Kidney epithelial cell (primary cell): ENCODE measurements at regions not wholly inside any gene's neighbourhood (a gene's known extent, or its start where the extent isn't known, plus 50 kb on each side); places are given as distances from the start of the nearest gene placed in this dataset.

Experiments
- DNase-seq: peaks from one replicate; pipeline ENCODE4 v3.0.0-alpha.2; 2010; ENCODE audit warnings: low read depth
- H3K27me3 ChIP-seq: 2 replicates; pipeline ENCODE4 v1.6.0; 2011; ENCODE audit warnings: low read length; ENCODE audit not compliant: control insufficient read depth, insufficient read depth
- H3K36me3 ChIP-seq: 2 replicates; pipeline ENCODE4 v1.5.1; 2011; ENCODE audit warnings: low read length; ENCODE audit not compliant: control insufficient read depth, insufficient read depth
- H3K4me3 ChIP-seq: 2 replicates; pipeline ENCODE4 v1.5.1; 2011; ENCODE audit warnings: low read depth, mild to moderate bottlenecking, control low read depth, low read length
- TF ChIP-seq, protein P1 (sequence below): IDR thresholded peaks from 2 replicates; pipeline ENCODE4 v1.5.1; 2011; ENCODE audit warnings: mild to moderate bottlenecking, moderate library complexity, low read length, control low read depth, inconsistent platforms; ENCODE audit not compliant: insufficient read depth, poor library complexity, severe bottlenecking

DNA sequence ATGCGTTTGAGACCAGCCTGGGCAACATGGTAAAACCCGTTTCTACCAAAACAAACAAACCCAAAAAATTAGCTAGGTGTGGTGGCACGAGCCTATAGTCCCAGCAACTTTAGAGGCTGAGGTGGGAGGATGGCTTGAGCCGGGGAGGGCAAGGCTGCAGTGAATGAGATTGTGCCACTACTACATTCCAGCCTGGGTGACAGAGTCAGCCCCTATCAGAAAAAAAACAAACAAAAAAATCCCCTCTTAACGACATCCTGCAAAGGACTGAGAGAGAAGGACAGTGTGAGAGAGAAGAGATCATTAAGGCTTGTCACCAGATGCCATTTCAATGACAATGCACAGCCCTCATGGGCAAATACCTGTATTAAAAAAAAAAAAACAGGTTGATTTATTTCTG lies 266.7 kb upstream of the ATP10A start:
- no peak for DNase-seq
- TF ChIP-seq, protein P1, sequence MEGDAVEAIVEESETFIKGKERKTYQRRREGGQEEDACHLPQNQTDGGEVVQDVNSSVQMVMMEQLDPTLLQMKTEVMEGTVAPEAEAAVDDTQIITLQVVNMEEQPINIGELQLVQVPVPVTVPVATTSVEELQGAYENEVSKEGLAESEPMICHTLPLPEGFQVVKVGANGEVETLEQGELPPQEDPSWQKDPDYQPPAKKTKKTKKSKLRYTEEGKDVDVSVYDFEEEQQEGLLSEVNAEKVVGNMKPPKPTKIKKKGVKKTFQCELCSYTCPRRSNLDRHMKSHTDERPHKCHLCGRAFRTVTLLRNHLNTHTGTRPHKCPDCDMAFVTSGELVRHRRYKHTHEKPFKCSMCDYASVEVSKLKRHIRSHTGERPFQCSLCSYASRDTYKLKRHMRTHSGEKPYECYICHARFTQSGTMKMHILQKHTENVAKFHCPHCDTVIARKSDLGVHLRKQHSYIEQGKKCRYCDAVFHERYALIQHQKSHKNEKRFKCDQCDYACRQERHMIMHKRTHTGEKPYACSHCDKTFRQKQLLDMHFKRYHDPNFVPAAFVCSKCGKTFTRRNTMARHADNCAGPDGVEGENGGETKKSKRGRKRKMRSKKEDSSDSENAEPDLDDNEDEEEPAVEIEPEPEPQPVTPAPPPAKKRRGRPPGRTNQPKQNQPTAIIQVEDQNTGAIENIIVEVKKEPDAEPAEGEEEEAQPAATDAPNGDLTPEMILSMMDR = no peak
- H3K36me3 ChIP-seq = no peaks in the 10 kb centered on the region
- no peaks in the 10 kb centered on the region for H3K27me3 ChIP-seq
- H3K4me3 ChIP-seq = no peak overlapping the region

DNA sequence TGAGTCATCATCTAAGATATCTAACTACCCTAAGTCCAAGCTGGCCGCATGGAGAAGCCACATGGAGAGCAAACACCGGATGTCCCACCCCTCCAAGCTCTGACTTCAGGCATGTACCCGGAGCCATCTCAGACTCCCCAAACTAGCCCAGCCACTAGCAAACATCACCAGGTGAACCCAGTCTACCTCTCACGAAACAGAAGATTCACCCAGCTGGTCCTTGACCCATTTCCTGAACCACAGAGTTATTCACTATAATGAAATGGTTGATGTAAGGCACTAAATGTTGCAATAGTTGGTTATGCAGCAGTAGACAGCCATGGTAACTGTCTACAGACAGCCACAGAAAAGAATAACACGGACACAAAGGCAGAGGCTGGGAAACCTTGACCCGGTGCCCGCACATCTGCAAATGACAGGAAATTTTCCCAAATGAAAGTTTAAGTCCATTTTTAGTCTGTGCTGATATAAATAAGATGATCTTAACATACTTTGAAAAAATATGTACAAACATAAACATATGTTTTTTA lies 265.5 kb upstream of the ATP10A start:
- Histone ChIP-seq H3K27me3 (no peaks in the 10 kb centered on the region), H3K36me3 (no peaks in the 10 kb centered on the region), H3K4me3 (no peak overlapping the region)
- no peak for DNase-seq
- TF ChIP-seq, protein P1 = no peak

DNA sequence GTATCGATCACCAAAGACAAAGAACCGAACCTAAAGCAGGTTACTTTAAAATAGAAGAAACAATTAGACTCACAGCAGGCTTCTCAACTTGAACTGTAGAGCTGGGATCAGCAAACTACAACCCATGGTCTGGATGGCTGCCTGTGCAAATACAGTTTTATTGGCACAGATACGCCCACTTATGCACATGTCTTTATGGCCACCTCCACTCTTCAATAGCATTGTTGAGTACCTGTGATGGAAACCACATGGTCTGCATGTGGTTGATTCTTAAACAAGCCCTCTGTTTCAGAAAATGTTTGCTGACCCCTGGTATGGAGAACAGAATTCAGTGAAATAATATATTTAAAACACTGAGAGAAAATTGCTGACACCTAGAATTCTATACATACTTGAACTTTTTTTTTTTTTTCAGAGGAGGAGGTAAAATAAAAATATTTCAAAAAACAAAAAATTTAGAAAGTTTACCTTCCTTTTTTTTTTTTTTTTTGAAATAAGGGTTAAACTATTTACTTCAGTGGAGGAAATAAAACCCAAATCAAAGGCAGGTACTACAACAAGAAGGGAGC lies 263.8 kb upstream of the ATP10A start:
- Histone ChIP-seq H3K27me3 (no peaks in the 10 kb centered on the region), H3K4me3 (no peak overlapping the region), H3K36me3 (no peaks in the 10 kb centered on the region)
- TF ChIP-seq, protein P1 = no peak
- DNase-seq = no peak

DNA sequence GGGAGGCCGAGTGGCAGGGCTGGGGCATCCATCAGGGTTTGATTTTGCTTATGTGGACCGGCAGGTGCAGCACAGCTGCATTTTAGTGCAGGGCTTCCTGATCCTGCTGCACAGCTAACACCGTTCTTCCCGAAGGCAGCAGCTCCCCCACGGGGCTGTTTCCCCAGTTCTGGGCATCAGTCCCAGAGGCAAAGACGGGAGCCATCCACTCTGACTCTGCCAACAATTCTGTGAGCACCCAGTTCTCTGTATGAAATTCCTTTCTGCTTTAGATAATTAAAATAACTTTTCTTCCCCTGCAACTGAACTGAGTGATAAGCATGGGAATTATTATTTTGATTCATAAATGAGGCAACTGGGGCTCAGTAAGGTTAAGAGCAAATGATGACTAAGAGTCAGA lies 262.9 kb upstream of the ATP10A start:
- no peak for DNase-seq
- H3K27me3 ChIP-seq = no peaks in the 10 kb centered on the region
- TF ChIP-seq, protein P1 = no peak
- no peak overlapping the region for H3K4me3 ChIP-seq
- H3K36me3 ChIP-seq = no peaks in the 10 kb centered on the region

DNA sequence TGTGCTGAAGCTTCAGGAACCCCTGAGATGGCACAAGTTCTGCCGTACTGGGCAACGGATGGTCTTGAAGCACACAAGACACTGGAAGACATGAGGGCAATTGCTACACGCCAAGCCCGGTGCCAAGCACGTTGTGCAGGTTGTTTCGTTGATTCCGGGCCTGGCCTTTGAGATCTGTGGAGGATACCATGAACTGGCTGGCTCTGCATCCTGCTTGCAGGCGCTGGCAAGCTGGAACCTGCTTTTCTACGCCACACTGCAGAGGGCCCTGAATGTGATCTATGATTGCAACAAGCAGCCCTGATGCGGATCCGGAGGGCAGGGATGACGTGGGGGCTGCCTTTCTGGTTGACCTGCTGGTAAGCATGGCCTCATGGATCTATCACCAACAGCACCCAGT lies 262.5 kb upstream of the ATP10A start:
- TF ChIP-seq, protein P1 = no peak
- H3K36me3 ChIP-seq = no peaks in the 10 kb centered on the region
- no peak overlapping the region for H3K4me3 ChIP-seq
- H3K27me3 ChIP-seq = no peaks in the 10 kb centered on the region
- no peak for DNase-seq

DNA sequence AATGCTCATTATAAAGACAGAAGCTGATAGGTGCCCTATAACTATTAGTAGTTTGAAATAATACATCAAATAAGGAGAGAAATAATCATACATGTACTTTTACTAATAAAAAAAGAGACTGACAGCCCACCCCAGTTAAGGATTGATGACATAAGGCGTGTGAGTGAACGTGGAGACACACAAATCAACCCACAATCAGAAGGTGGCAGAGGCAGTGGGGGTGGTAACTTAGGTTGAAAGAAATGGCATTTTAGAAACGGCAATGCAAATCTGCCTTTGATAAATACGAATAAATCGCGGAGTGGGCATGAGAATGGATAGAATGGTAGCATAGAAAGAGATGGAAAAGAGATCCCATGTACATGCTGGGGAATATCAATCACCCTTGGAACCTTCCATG lies 256.2 kb upstream of the ATP10A start:
- no peak for DNase-seq
- H3K27me3 ChIP-seq = no peaks in the 10 kb centered on the region
- no peaks in the 10 kb centered on the region for H3K36me3 ChIP-seq
- TF ChIP-seq, protein P1 = no peak
- H3K4me3 ChIP-seq = no peak overlapping the region
